Endothelial cell of umbilical vein (primary cell): ENCODE measurements at regions not wholly inside any gene's neighbourhood (a gene's known extent, or its start where the extent isn't known, plus 50 kb on each side); places are given as distances from the start of the nearest gene placed in this dataset.

Source experiments
- BruUV-seq: library from RNA; stranded (reverse); fragments of 400-500 nt; replicated peaks from 2 replicates; lab custom pipeline; 2021; lab: Mats Ljungman, UMichigan
- CTCF ChIA-PET: fragments of 300-600, 350-600 bp; sonication (Branson Sonifier 250); formaldehyde crosslinking; loops from one replicate; lab custom pipeline; 2021; ENCODE audit warnings: antibody characterized with exemption, inconsistent platforms; lab: Charles Lee
- POLR2A ChIA-PET: fragments of 300-600, 350-600 bp; sonication (Branson Sonifier 250); formaldehyde crosslinking; loops from one replicate; lab custom pipeline; 2021; ENCODE audit warnings: antibody characterized with exemption, inconsistent platforms; lab: Charles Lee
- DNase-seq: peaks from one replicate; pipeline ENCODE4 v3.0.0-alpha.2; 2011; ENCODE audit warnings: low read depth, low spot score
- FAIRE-seq: peaks from 2 replicates; lab custom pipeline; 2011; peaks lifted over from hg19 to GRCh38; lab: Jason Lieb, UNC
- H2AFZ ChIP-seq: 2 replicates; pipeline ENCODE4 v1.6.0; 2012; ENCODE audit warnings: low read depth, low read length, control low read depth, inconsistent platforms
- H3K27ac ChIP-seq: 2 replicates; pipeline ENCODE4 v1.5.1; 2011; ENCODE audit warnings: low read depth, mild to moderate bottlenecking, control low read depth, low read length, moderate library complexity; ENCODE audit not compliant: insufficient read depth
- H3K27me3 ChIP-seq, 2 experiments: 2 replicates each; pipeline versions ENCODE4 v1.6.0 to v1.6.1; 2011; ENCODE audit warnings: low read length in 2 of 2, mixed read lengths in 1 of 2; ENCODE audit not compliant: control insufficient read depth in 2 of 2, insufficient read depth in 2 of 2
- H3K36me3 ChIP-seq, 2 experiments: 2 replicates in 1 of 2; 3 replicates in 1 of 2; pipeline ENCODE4 v1.5.1; 2011; ENCODE audit warnings: low read length in 2 of 2, mild to moderate bottlenecking in 1 of 2, moderate library complexity in 1 of 2; ENCODE audit not compliant: control insufficient read depth in 2 of 2, insufficient read depth in 2 of 2; ENCODE audit errors: extremely low read depth in 1 of 2
- H3K4me1 ChIP-seq: 3 replicates; pipeline ENCODE4 v1.5.1; 2011; ENCODE audit warnings: mild to moderate bottlenecking, low read length; ENCODE audit not compliant: control insufficient read depth, insufficient read depth; ENCODE audit errors: extremely low read depth
- H3K4me2 ChIP-seq: 2 replicates; pipeline ENCODE4 v1.6.1; 2011; ENCODE audit warnings: low read length, control low read depth, mixed read lengths; ENCODE audit not compliant: insufficient read depth
- H3K4me3 ChIP-seq, 3 experiments: fragments of 200-600 bp in 1 of 3; sonication (generic), shearing (Covaris generic) in 1 of 3; replicated peaks in 1 of 3; 2 replicates each; pipeline ENCODE4 v1.5.1; 2011 to 2016; ENCODE audit warnings: control low read depth in 3 of 3, low read length in 3 of 3, mild to moderate bottlenecking in 2 of 3, inconsistent platforms in 1 of 3, low read depth in 1 of 3, moderate library complexity in 1 of 3; ENCODE audit not compliant: insufficient read depth in 1 of 3
- H3K79me2 ChIP-seq: 2 replicates; pipeline ENCODE4 v1.6.0; 2012; ENCODE audit warnings: low read length, inconsistent platforms; ENCODE audit not compliant: control insufficient read depth, insufficient read depth
- H3K9ac ChIP-seq: replicated peaks from 2 replicates; pipeline ENCODE3; 2011; ENCODE audit warnings: low read length, control low read depth; ENCODE audit not compliant: insufficient read depth; ENCODE audit errors: extremely low read depth
- H3K9me1 ChIP-seq: replicated peaks from 3 replicates; pipeline ENCODE4 v1.6.0; 2011; ENCODE audit warnings: mild to moderate bottlenecking, low read length; ENCODE audit not compliant: control insufficient read depth, insufficient read depth; ENCODE audit errors: extremely low read depth
- H3K9me3 ChIP-seq: replicated peaks from 2 replicates; pipeline ENCODE4 v1.5.1; 2012; ENCODE audit warnings: low read length, inconsistent platforms; ENCODE audit not compliant: control insufficient read depth, insufficient read depth
- H4K20me1 ChIP-seq: replicated peaks from 2 replicates; pipeline ENCODE3; 2011; ENCODE audit warnings: mild to moderate bottlenecking, low read length; ENCODE audit not compliant: control insufficient read depth, insufficient read depth; ENCODE audit errors: extremely low read depth
- CTCF ChIP-seq, 2 donors: IDR thresholded peaks; 1 replicate in 1 of 2; 2 replicates in 1 of 2; pipeline ENCODE4 v1.5.1; 2011; ENCODE audit warnings: low read length in 2 of 2, mild to moderate bottlenecking in 2 of 2, moderate library complexity in 2 of 2, control low read depth in 1 of 2, inconsistent platforms in 1 of 2, low read depth in 1 of 2; ENCODE audit not compliant: insufficient read depth in 1 of 2; ENCODE audit errors: extremely low read depth in 1 of 2
- EZH2 ChIP-seq: IDR thresholded peaks from 2 replicates; pipeline ENCODE4 v1.6.1; 2012; ENCODE audit warnings: borderline replicate concordance, low read depth, mild to moderate bottlenecking, moderate library complexity, low read length, inconsistent platforms; ENCODE audit not compliant: severe bottlenecking
- FOS ChIP-seq: IDR thresholded peaks from 2 replicates; pipeline ENCODE4 v1.6.1; 2011; ENCODE audit warnings: mild to moderate bottlenecking, low read length, moderate library complexity, borderline replicate concordance; ENCODE audit not compliant: insufficient read depth
- JUN ChIP-seq: IDR thresholded peaks from 2 replicates; pipeline ENCODE4 v1.6.1; 2011; ENCODE audit warnings: borderline replicate concordance, low read depth; ENCODE audit not compliant: insufficient read length, insufficient read depth
- MAX ChIP-seq: IDR thresholded peaks from 2 replicates; pipeline ENCODE4 v1.6.1; 2011; ENCODE audit not compliant: insufficient read depth, insufficient read length
- MYC ChIP-seq: IDR thresholded peaks from one replicate; pipeline ENCODE4 v1.6.1; 2011; ENCODE audit warnings: mild to moderate bottlenecking, low read depth, low read length
- POLR2A ChIP-seq: IDR thresholded peaks from 2 replicates; pipeline ENCODE4 v1.6.1; 2012; ENCODE audit warnings: low read depth, mild to moderate bottlenecking, control low read depth, low read length
- POLR2AphosphoS5 ChIP-seq: IDR thresholded peaks from 2 replicates; pipeline ENCODE4 v1.6.1; 2012; ENCODE audit warnings: low read depth, mild to moderate bottlenecking, control low read depth, low read length, moderate library complexity; ENCODE audit not compliant: insufficient read depth
- dilution Hi-C: fragments of 300-500 bp; cut with MboI; formaldehyde crosslinking; loops from one replicate; pipeline ENCODE4 v1.15.0; 2019; ENCODE audit warnings: low sequenced_read_pairs; ENCODE audit not compliant: extremely low pct_ligation_motif_present
- intact Hi-C: fragments of 100-400 bp; cut with micrococcal nuclease; formaldehyde crosslinking; loops from one replicate; pipeline ENCODE4 v1.10.0; 2022

GRCh38 chr9:89718651-89719050, 113.8 kb downstream of the GADD45G start:
- no peak overlapping the region for H2AFZ ChIP-seq
- no peaks in the 10 kb centered on the region for H3K79me2 ChIP-seq
- H3K4me2 ChIP-seq, result no peak overlapping the region
- CTCF ChIA-PET, result no interaction called here
- no peak overlapping the region for H3K9ac ChIP-seq
- no peaks in the 10 kb centered on the region for H3K27me3 ChIP-seq
- H3K27ac ChIP-seq, result no peak overlapping the region
- no peaks in the 10 kb centered on the region for H3K9me1 ChIP-seq
- H3K36me3 ChIP-seq, result no peaks in the 10 kb centered on the region
- POLR2A ChIA-PET, result no interaction called here
- no peaks in the 10 kb centered on the region for H4K20me1 ChIP-seq
- no peak overlapping the region for H3K4me3 ChIP-seq
- no peak for TF ChIP-seq POLR2A
- TF ChIP-seq CTCF (IDR thresholded peaks at IDR 0.05; ENCODE audit: extremely low read depth in 1 of 2, insufficient read depth in 1 of 2, low read depth in 1 of 2, low read length in 2 of 2), result no peak
- TF ChIP-seq JUN, result no peak
- no peak for TF ChIP-seq POLR2AphosphoS5
- TF ChIP-seq MYC, result no peak
- TF ChIP-seq MAX, result no peak
- no peak for TF ChIP-seq FOS
- TF ChIP-seq EZH2, result no peak
- DNase-seq (no peak), FAIRE-seq (no peak)
- no peaks in the 10 kb centered on the region for H3K4me1 ChIP-seq
- dilution Hi-C loops (loop anchor here (10.0 kb wide), 1 partner anchor 56 kb away; no protein-coding TSS in a partner anchor), intact Hi-C loops (no loop called here)
- H3K9me3 ChIP-seq, result no peaks in the 10 kb centered on the region
- BruUV-seq, result no TSS peak
